T47D (cell line): ENCODE measurements at regions not wholly inside any gene's neighbourhood (a gene's known extent, or its start where the extent isn't known, plus 50 kb on each side); places are given as distances from the start of the nearest gene placed in this dataset.

Experiments
- DNase-seq, 2 experiments: peaks; one replicate each; pipeline versions ENCODE4 v3.0.0 to v3.0.0-alpha.2; 2011 to 2012; ENCODE audit warnings: low read depth in 1 of 2, low spot score in 1 of 2
- JUND ChIP-seq: IDR thresholded peaks from 2 replicates; pipeline ENCODE4 v1.6.1; 2012; ENCODE audit warnings: low read depth
- in situ Hi-C: cut with HindIII; loops from 2 replicates; pipeline ENCODE4 v1.10.0; 2016; ENCODE audit warnings: low sequenced_read_pairs, low pct_unique_long_range_greater_than_20kb

DNA sequence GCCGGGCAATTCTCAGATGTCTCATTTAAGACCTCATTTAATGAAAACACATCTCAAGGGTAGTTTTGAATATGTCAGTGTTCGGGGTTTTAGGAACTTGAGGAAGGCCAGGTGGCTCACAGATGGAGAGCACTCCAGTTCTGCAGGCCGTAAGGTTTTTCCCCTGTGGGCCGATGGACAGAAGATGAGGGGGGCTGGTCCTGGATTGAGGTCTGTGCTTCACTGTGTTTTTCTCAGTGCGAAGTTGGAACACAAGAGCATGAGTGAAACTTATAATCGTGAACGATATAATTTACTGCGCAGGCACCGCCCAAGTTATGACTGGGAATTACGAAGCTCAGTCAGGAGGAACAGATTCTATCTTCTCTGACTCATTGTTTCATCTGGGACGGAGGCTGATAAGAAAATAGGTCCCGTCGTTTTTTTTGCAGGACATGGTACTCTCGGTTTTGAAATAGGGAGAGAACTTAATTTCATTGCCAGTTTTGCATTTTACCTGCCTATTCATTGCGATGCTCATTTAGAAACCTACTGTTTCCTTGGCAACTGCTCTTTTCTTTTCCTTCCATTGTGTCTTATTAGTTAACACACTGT, 591.0 kb upstream of the PFKP start:
- DNase-seq = no peak
- in situ Hi-C loops = no loop called here
- TF ChIP-seq JUND = no peak

GRCh38 chr10:2475711-2476217, 591.6 kb upstream of the PFKP start:
- in situ Hi-C loops = no loop called here
- DNase-seq = no peak
- no peak for TF ChIP-seq JUND

DNA sequence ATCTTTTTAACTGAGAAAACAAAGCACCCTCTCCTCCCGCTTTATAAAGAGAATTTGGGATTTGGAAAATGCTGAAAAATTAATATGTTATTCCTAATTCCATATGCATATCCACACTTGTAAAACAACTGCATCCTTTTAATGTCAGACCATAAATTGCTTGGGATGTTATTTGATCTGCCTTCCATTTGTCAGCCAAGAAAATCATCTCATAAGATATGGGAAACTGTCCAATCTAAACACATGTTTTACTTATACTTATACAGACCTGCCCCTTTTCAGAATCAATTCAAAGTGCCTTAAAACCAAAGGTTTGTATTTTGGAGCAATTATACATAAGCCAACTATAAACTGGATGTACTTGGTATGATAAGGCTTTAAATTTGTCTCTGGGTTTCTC, 595.5 kb upstream of the PFKP start:
- in situ Hi-C loops = no loop called here
- no peak for DNase-seq
- no peak for TF ChIP-seq JUND

DNA sequence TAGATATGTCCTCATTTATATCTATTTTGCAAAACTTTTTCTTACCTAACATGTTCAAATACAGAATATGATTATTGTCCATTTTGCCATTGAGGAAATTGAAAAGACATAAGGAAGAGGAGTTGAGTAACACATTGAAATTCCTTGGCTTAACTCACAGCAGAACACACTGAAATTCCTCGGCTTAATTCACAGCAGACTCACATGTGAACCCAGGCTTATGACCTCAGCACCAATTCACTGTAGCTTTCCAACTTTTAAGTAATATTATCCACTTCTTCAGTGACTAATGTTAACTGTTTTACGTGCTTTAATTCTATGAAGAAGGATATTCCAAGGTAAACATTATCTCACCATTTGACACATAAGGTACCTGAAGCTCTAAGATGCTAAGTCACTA, 597.5 kb upstream of the PFKP start:
- TF ChIP-seq JUND = no peak
- in situ Hi-C loops = no loop called here
- DNase-seq = no peak

- TF ChIP-seq JUND = no peak
- in situ Hi-C loops = no loop called here
Observed at GRCh38 chr10:2464483-2464882, 602.9 kb upstream of the PFKP start.

DNA sequence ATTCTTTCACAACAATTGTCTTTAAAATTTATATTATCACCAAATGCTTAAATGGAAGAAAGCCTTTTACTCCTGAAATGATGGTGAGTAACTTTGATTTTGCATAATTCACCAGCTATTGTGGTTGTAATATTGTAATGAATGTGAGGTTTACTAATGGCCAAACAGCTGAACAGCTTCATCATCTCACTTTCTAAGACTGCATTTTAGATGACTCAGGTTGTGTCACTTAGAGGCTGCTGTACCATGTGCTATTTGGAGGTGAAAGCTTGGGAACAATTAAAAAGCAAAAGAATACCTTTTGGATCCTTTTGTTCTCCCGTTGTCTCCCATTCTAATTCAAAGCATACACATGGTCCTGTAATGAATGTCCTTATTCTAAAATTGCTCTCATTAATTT, 604.0 kb upstream of the PFKP start:
- in situ Hi-C loops = no loop called here
- TF ChIP-seq JUND = no peak
- no peak for DNase-seq

More at GRCh38 chr10:2464483-2464882, 602.9 kb upstream of the PFKP start:
- DNase-seq = no peak

DNA sequence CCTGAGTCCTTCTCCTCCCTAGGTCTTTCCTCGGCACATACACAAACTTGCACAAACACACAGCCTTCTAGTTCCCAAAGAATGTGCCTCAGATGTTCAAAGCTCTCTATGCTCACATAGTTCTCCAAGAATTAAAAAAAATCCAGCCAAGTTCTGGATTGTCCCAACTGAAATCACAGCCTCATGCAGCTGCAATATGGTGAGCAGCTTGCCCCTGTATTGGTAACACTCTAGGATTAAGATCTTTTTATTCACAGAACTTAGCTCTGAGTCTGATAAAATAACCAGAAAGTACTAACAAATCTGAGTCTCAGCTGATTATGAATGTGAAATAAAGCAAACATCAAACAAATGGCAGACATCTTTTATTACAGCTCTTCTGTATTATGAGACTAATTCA, 604.8 kb upstream of the PFKP start:
- TF ChIP-seq JUND = no peak
- no peak for DNase-seq
- in situ Hi-C loops = no loop called here

GRCh38 chr10:2460812-2461211, 606.5 kb upstream of the PFKP start:
- in situ Hi-C loops = no loop called here
- DNase-seq = no peak
- TF ChIP-seq JUND = no peak

DNA sequence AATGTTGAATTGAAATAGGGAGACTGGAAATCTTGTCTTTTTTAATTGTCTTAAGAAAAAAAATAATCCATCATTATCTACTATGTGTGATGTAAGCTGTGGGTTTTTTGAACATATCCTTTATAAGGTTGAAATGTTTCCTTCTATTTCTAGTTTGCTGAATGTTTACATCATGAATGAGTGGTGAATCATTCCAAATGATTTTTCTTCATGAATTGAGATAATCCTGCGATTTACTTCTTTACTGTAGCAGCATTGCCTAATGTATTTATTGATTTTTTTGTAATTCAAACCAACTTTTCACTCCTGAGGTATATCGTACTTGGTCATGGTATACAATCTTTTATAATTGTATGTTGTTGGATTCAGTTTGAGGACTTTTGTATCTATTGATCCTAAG, 607.6 kb upstream of the PFKP start:
- in situ Hi-C loops = no loop called here
- DNase-seq = no peak
- TF ChIP-seq JUND = no peak

GRCh38 chr10:2456834-2457233, 610.5 kb upstream of the PFKP start:
- in situ Hi-C loops = no loop called here
- no peak for TF ChIP-seq JUND
- no peak for DNase-seq

DNA sequence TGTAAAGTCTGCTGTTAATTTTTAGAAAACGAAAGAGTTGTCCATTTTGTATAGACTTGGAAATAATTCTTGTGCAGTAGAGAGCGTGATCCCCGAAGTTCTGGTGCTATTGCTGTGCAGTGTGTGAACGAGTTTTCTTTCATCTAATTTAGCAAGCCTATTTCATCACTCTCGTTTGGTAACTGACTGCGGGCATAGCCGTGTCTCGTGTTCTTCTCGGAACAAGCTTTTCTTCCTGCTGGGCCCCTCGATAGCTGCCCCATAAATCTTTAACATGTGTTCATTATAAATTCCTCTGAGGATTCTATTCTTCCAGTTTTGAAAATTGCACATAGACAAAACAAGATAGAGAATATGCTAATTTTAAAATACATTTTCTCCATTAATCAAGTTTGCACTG, 622.0 kb upstream of the PFKP start:
- DNase-seq = no peak
- in situ Hi-C loops = no loop called here
- no peak for TF ChIP-seq JUND

GRCh38 chr10:2439983-2440382, 627.4 kb upstream of the PFKP start:
- no peak for TF ChIP-seq JUND
- in situ Hi-C loops = no loop called here
- no peak for DNase-seq

DNA sequence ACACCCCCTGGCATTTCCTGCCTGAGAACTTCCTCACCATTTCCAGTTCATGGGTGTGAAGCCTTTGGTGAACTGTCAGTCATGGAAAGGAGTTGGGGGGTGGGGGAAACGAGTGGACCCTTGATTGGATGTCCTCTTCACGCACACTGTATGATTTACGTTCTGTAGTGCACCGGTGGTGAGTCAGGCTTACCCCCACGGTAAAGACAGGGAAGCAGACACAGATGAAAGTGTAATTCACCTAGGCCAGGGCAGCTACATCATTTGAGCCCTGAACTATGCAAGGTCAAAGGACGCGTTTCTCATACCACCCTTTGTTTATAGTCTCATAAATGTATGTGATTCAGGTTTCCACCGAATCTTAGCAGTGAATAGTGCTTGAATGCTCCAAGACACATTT, 628.3 kb upstream of the PFKP start:
- DNase-seq = no peak
- in situ Hi-C loops = no loop called here
- no peak for TF ChIP-seq JUND

- no peak for TF ChIP-seq JUND
- DNase-seq = no peak
- in situ Hi-C loops = no loop called here
Observed at GRCh38 chr10:2438248-2438939, 629.0 kb upstream of the PFKP start.
